GM19395 (cell line): ENCODE measurements at regions not wholly inside any gene's neighbourhood (a gene's known extent, or its start where the extent isn't known, plus 50 kb on each side); places are given as distances from the start of the nearest gene placed in this dataset.
"Not testable (repeated sequence)": the region's sequence is repeated elsewhere in the genome, so short reads cannot be mapped to it uniquely, and the experiment has no call there.

Source experiments
- ATAC-seq: cut with Tn5 transposase; IDR thresholded peaks from one replicate; pipeline ENCODE4 v1.9.1; 2021; ENCODE audit warnings: mild to moderate bottlenecking, moderate library complexity; ENCODE audit not compliant: unreplicated experiment

DNA sequence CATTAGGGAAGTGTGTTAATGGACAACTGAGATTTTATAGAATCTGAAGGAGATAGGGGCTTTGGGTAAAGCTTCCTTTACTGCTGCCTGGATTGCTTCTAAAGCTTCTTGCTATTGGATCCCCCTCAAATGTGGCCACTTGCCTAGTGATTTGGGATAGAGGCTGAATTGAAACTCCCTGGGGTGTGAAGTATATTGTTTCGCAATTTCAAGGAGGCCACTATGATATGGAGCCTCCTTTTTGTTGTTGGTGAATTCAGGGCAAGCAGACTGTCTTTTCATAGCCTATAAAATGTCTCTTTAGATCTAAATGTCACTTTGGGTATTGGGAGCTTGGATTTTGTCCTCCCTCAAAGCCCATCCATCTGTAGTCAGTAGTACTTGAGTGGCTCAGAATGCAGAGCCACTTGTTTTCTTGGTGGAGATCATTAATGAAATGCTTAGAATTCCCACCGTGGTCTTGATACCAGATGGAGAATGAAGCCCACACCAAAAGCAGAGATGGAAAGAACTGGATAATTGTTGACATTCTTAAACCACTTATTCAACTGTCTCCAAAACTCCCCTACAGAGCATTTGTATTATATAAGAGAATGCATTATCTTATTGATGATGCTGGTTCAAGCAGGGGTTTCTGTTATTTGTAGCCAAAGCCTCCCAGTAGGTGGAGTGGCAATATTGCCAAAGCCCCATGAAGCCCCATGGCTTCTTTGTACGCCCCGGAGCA lies 144.3 kb upstream of the KCNE2 start:
- no peak for ATAC-seq

DNA sequence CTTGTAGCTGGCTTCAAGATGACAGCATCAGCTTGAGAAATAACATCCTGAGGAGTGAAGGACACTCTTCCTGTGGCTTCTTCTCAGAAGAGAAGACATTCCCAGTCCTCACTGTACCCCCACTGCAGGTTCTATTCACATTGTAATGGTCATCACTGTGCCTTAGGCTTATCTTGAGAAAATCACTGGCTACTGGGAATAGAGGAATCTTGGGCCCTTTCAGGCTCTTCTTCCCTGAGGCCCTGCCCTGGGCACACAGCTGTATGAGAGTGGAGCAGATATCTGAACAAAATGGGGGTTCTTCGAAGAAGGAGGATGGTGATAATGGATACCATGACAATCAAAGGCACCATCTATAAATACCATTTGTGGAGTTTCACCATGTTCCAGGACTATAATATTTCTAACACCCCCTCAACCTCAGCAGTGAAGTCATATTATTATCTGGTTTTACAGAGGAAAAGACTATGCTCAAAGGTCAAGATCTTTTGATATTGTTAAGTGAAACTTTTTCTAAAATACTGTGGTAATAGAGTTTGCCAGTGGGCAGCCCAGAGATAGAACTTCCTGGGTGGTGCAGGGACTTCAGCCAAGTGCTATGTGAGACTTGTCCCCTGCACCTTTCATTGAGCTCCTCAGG lies 143.1 kb upstream of the KCNE2 start:
- ATAC-seq: no peak

GRCh38 chr21:34221331-34222030 lies 142.3 kb upstream of the KCNE2 start:
- no peak for ATAC-seq

DNA sequence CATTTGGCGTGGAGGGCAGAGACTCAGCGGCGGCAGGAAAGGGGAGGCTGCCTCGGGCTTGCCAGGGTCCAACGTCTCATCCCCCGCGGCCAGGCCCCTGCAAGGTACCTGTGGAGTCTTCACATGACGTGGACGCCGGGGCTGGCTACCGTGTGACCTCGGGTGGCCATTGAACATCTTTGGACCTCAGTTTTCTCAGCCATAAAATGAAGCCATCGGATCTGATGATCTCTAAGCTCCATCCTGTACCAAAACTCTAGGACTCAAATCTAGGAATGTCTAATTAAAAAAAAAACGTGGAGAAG lies 141.8 kb upstream of the KCNE2 start:
- no peak for ATAC-seq

DNA sequence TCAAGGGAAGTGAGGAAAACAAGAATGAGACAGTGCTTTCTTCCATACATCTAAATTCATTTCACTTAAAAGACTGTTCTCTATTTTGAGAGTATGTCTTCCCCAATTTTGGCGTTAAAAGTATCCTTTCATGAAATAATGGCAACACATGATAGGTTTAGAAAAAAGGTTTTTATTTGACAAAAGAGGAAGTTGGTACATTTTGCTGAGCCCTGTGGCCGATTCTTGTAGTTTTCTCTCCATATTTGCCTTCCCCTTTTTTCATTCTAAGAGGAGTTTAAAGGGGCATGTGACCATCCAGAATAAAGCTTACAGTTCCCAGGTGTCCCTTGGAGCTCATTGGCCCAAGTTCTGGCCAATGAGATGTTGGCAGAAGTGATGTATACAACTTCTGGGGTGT lies 140.4 kb upstream of the KCNE2 start:
- ATAC-seq: no peak

GRCh38 chr21:34227386-34227852 lies 136.4 kb upstream of the KCNE2 start:
- ATAC-seq: no peak

DNA sequence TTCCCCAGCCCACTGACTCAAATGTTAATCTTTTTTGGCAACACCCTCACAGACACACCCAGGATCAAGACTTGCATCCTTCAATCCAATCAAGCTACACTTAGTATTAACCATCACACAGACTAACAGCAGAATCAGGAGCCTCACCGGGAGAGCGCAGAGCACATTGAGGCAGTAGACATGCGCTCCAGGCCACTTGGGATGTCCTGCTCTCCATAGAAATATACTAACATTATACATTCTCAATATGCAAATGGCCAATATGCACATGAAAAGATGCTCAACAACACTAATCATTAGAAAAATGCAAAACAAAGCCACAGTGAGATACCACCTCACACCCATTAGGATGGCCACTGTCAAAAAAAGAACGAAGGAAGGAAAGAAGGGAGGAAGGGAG lies 135.0 kb upstream of the KCNE2 start:
- ATAC-seq: no peak

DNA sequence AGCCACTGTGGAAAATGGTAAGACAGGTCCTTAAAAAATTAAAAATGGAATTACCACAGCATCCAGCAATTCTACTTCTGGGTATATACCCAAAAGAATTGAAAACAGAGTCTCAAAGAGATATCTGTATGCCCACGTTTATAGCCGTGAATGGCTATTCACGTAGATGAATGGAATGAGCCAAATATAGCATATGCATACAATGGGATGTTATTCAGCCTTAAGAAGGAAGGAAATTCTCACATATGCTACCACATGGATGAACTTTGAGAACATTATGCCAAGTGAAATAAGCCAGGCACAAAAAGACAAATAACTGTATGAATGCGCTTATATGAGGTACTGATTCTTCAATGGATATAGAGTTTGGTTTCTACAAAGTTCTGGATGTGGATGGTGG lies 134.5 kb upstream of the KCNE2 start:
- no peak for ATAC-seq

- ATAC-seq: not testable (repeated sequence)
These were observed 130.1 kb upstream of the KCNE2 start for GRCh38 chr21:34233741-34234140.

GRCh38 chr21:34235514-34235913 lies 128.3 kb upstream of the KCNE2 start:
- ATAC-seq: no peak

DNA sequence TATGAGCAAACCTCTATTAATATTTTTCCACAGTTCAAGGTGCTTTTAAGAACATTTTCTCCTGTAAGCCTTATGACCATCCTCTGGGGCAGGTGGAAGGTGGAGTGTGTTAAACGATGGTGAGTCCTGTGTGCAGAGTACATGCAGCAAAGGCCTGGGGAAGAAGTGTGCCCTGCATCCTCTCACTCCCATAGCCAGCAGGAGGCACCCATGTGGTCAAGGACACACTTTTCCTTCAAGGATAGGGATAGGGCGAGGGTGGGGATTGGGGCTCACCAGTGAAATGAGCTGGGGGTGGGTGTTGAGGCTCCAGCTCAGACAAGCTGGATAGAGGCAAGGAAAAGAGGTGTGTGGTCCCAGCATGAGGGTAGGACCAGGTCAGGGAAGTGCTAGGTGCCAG lies 120.8 kb upstream of the KCNE2 start:
- no peak for ATAC-seq

DNA sequence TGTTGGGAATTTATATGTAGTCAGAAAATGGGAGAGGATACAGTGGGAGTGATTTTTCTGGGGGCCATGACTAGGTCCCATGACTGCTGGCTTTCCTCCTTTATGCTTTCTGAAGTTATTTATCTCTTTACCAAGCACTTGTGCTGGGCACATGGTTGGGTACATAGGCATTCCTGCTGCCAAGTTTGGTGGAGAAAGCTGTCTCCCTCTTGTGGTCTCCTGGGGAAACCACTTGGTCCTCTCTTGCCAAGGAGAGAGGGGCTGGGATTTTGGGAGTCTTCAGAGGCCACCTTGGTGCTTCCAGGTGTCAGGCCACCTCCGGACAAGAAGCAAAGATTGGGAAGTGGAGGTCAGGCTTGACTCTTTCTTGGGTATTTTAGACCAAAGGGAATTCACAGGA lies 120.2 kb upstream of the KCNE2 start:
- ATAC-seq: no peak

DNA sequence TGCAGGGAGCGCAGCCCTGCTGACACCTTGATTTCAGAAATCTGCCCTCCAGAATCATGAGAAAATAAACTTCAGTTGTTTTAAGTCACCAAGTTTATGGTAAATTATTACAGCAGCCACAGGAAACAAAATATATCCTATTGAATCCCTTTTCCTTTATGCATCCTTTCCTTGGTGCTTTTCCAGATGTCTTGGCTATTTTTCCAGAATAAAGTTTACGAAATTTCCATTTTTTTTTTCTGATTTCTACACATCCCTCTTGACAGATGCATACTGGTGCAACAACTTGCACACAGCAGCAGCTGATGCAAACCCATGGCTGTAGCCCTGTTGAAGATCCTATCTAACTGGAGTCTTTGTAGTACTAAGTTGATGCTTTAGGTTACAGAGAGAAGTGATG lies 111.1 kb upstream of the KCNE2 start:
- no peak for ATAC-seq

DNA sequence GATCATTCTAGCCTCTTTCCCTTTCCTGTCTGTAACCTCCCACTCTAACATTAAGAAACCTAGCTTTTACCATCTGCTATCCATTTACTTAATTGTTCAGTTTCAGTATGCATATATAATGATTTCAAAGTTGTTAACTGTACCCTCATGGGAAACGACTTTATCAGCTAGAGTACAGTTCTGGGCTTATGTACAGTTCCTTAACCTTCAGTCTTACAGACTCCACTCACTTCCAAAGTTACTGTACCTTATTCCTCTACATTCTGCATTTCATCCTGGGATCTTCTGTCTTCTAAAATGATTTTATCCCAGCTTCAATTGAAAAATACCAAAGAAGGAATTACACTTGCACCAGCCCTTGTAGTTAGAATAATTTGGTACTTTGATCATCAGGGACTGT lies 108.7 kb upstream of the KCNE2 start:
- ATAC-seq: no peak

GRCh38 chr21:34260277-34261008 lies 103.4 kb upstream of the KCNE2 start:
- ATAC-seq: no peak

DNA sequence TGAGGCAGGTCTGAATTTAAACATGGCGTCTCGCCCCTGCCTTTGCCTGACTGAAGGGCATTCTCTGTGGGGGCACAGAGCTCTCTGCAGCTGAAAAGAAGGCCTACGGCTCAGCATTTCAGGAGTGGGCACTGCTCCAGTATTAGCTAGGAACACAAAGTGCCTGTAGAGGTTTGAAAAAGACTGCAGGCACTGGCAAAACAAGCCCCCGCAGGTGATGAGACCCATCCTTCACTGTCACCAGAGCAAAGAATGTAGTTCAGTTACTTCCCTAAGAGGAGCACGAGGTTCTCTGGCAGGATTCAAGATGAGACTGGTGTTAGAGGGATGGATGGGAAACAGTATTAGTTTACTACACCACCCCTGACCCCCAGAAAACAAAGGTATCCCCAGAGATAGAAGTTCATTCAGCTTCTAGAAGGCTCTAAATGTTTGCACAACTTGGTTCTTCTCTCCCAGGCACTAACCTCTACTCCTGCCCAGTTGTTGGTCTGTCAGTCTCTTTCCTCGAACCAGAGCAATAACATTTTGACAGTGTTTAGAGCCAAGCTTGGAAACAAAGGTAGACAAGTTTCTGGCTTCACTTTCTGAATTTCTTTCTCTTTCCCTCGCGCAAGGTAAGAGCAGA lies 101.9 kb upstream of the KCNE2 start:
- ATAC-seq: no peak

- no peak for ATAC-seq
These were observed 101.3 kb upstream of the KCNE2 start for GRCh38 chr21:34262469-34262845.

DNA sequence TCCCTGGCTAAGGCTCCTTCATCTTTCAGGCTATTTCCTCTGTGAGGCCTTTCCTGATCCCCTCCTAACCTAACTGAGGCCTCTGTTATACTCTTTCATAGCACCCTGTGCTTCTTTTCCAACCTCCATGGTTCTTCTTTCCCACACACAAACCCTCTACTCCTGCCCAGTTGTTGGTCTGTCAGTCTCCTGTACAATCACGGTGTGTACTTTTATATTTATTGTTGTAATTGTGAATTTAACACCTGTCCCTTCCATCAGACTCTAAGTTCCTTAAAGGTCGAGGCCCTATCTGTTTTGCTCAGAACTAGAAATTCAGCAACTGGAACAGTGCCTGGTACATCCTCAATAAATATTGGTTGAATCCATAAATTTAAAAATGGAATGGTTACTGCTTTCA lies 100.2 kb upstream of the KCNE2 start:
- no peak for ATAC-seq

GRCh38 chr21:34266351-34266750 lies 97.5 kb upstream of the KCNE2 start:
- ATAC-seq: no peak

- no peak for ATAC-seq
These were observed 95.3 kb upstream of the KCNE2 start for GRCh38 chr21:34268493-34268892.

GRCh38 chr21:34270411-34270810 lies 93.4 kb upstream of the KCNE2 start:
- ATAC-seq: no peak
